ENCODE measurements at regions not wholly inside any gene's neighbourhood (a gene's known extent, or its start where the extent isn't known, plus 50 kb on each side); places are given as distances from the start of the nearest gene placed in this dataset.

DNA sequence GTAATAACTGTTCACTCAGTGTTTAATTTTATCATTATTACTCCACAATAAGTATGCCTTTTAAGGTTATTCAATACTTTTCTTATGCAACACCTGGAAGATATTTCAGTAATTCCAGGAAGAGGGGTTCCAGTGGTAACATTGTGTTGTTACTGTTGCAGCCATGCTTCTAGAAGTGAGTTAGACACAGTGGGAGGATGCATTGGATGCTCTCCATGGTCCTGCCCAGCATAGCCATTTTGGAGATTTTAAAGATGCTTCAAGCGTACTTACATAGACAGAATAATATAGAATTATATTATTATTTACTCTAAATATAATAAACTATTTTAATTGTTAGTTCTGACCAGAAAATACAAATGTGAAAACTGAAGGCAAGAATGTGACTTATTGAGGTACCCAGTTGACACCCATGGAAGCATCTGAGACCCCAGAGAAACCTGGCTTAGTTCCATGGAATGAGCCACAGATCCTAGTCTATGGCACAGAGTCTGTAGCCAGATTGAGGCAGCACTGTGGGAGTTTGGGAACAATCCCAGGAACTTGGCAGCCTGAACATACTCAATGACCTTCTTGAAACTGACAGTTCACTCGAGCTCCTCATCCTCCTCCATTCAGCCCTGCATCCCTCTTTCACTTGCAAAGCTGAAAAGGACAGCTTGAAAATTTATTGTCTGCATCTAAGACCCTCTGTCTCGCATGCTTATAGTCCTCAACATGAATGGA lies 190.1 kb upstream of the HS3ST4 start:
- Histone ChIP-seq H3F3A (ENCODE audit: insufficient read depth, low read length, poor library complexity, severe bottlenecking) (no peaks in the 10 kb centered on the region), H3K9ac (ENCODE audit: low read length) (no peak overlapping the region), H3K4me3 (ENCODE audit: low read length) (no peak overlapping the region), H3K79me2 (replicated peaks; ENCODE audit: insufficient read depth, low read length) (no peaks in the 10 kb centered on the region), H4K20me1 (ENCODE audit: insufficient read depth) (no peaks in the 10 kb centered on the region), H3K9me2 (ENCODE audit: insufficient read depth, low read length) (no peaks in the 10 kb centered on the region), H3K36me3 (ENCODE audit: insufficient read depth, low read length) (no peaks in the 10 kb centered on the region), H3K27ac (ENCODE audit: low read length) (no peak overlapping the region), H3K4me2 (ENCODE audit: low read length) (no peak overlapping the region), H2AFZ (ENCODE audit: low read depth, low read length) (no peak overlapping the region), H3K27me3 (ENCODE audit: insufficient read depth, low read depth, low read length) (no peaks in the 10 kb centered on the region), H3K9me3 (ENCODE audit: low read length) (no peaks in the 10 kb centered on the region)
- TF ChIP-seq EZH2 (IDR thresholded peaks at IDR 0.05; ENCODE audit: borderline replicate concordance, insufficient read depth, low read length, poor library complexity, severe bottlenecking) (no peak), POLR2AphosphoS5 (IDR thresholded peaks at IDR 0.05) (no peak), TAF1 (IDR thresholded peaks at IDR 0.05; ENCODE audit: low read depth) (no peak), EP300 (conservative IDR thresholded peaks at IDR 0.05; ENCODE audit: poor library complexity, severe bottlenecking) (no peak), SMC3 (conservative IDR thresholded peaks at IDR 0.05; ENCODE audit: poor library complexity) (no peak), REST (IDR thresholded peaks at IDR 0.05; ENCODE audit: borderline replicate concordance) (no peak), RAD21 (conservative IDR thresholded peaks at IDR 0.05) (no peak), MXI1 (conservative IDR thresholded peaks at IDR 0.05; ENCODE audit: poor library complexity, severe bottlenecking) (no peak)
- TF ChIP-seq, protein P1, sequence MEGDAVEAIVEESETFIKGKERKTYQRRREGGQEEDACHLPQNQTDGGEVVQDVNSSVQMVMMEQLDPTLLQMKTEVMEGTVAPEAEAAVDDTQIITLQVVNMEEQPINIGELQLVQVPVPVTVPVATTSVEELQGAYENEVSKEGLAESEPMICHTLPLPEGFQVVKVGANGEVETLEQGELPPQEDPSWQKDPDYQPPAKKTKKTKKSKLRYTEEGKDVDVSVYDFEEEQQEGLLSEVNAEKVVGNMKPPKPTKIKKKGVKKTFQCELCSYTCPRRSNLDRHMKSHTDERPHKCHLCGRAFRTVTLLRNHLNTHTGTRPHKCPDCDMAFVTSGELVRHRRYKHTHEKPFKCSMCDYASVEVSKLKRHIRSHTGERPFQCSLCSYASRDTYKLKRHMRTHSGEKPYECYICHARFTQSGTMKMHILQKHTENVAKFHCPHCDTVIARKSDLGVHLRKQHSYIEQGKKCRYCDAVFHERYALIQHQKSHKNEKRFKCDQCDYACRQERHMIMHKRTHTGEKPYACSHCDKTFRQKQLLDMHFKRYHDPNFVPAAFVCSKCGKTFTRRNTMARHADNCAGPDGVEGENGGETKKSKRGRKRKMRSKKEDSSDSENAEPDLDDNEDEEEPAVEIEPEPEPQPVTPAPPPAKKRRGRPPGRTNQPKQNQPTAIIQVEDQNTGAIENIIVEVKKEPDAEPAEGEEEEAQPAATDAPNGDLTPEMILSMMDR (IDR thresholded peaks at IDR 0.05; ENCODE audit: poor library complexity, severe bottlenecking) = no peak

DNA sequence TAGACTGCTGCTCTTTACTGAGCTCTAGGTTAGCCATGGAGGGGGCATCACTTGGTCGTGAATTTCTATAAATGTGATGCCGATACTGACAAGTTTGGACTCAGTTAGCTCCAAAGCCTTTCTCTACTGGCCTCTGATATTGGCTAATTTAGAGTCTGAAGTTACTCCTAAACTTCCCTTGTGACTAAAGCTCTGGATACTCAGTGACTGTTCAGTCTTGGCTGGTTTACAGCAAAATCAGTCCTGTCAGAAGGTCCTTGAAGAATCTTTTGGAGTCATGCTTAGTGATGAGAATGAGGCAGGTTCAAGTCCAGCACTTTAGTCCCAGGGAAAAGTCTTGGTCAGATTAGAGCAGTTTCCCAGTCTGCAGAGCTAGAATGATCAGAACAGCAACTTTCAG lies 197.5 kb upstream of the HS3ST4 start:
- Histone ChIP-seq H4K20me1 (ENCODE audit: insufficient read depth) (no peaks in the 10 kb centered on the region), H3F3A (ENCODE audit: insufficient read depth, low read length, poor library complexity, severe bottlenecking) (no peaks in the 10 kb centered on the region), H2AFZ (ENCODE audit: low read depth, low read length) (no peak overlapping the region), H3K4me3 (ENCODE audit: low read length) (no peak overlapping the region), H3K9ac (ENCODE audit: low read length) (no peak overlapping the region), H3K9me3 (ENCODE audit: low read length) (peaks cover 2% of the 10 kb centered on the region), H3K9me2 (ENCODE audit: insufficient read depth, low read length) (no peaks in the 10 kb centered on the region), H3K27me3 (ENCODE audit: insufficient read depth, low read depth, low read length) (no peaks in the 10 kb centered on the region), H3K4me2 (ENCODE audit: low read length) (no peak overlapping the region), H3K36me3 (ENCODE audit: insufficient read depth, low read length) (no peaks in the 10 kb centered on the region), H3K79me2 (replicated peaks; ENCODE audit: insufficient read depth, low read length) (no peaks in the 10 kb centered on the region), H3K27ac (ENCODE audit: low read length) (no peak overlapping the region)
- no peak for TF ChIP-seq SMC3 (conservative IDR thresholded peaks at IDR 0.05; ENCODE audit: poor library complexity)

All from neural cell (in vitro differentiated cells).